GM12891 (cell line): ENCODE measurements at regions not wholly inside any gene's neighbourhood (a gene's known extent, or its start where the extent isn't known, plus 50 kb on each side); places are given as distances from the start of the nearest gene placed in this dataset.

Source experiments
- DNase-seq: peaks from one replicate; pipeline ENCODE4 v3.0.0; 2011; ENCODE audit warnings: low spot score; ENCODE audit not compliant: insufficient read length
- FAIRE-seq: peaks from 2 replicates; lab custom pipeline; 2011; peaks lifted over from hg19 to GRCh38; lab: Jason Lieb, UNC
- PAX5 ChIP-seq: IDR thresholded peaks from 2 replicates; pipeline ENCODE4 v1.6.1; 2011; ENCODE audit warnings: low read length, moderate library complexity, mild to moderate bottlenecking; ENCODE audit not compliant: insufficient read depth, severe bottlenecking
- POLR2A ChIP-seq: IDR thresholded peaks from 2 replicates; pipeline ENCODE4 v1.6.1; 2011; ENCODE audit warnings: low read depth, low read length, control low read depth
- POLR2AphosphoS5 ChIP-seq: IDR thresholded peaks from 2 replicates; pipeline ENCODE4 v1.6.1; 2011; ENCODE audit warnings: low read depth, low read length, control low read depth
- POU2F2 ChIP-seq: IDR thresholded peaks from 2 replicates; pipeline ENCODE4 v1.6.1; 2011; ENCODE audit warnings: low read depth, mild to moderate bottlenecking, control low read depth, low read length, moderate library complexity
- SPI1 ChIP-seq: IDR thresholded peaks from 2 replicates; pipeline ENCODE4 v1.6.1; 2011; ENCODE audit warnings: low read depth, low read length, control low read depth
- TAF1 ChIP-seq: IDR thresholded peaks from 2 replicates; pipeline ENCODE4 v1.6.1; 2011; ENCODE audit warnings: low read depth, low read length, control low read depth

GRCh38 chr13:34515201-34515600 lies 426.9 kb upstream of the NBEA start:
- DNase-seq (no peak), FAIRE-seq (no peak)
- TF ChIP-seq PAX5, result no peak
- no peak for TF ChIP-seq POLR2A
- no peak for TF ChIP-seq SPI1

- TF ChIP-seq POLR2AphosphoS5 (no peak), PAX5 (no peak), TAF1 (no peak), SPI1 (no peak), POU2F2 (no peak), POLR2A (no peak)
- DNase-seq (no peak), FAIRE-seq (no peak)
Observed at GRCh38 chr13:34521171-34521570, 420.9 kb upstream of the NBEA start.

GRCh38 chr13:34522808-34523207 lies 419.3 kb upstream of the NBEA start:
- DNase-seq (no peak), FAIRE-seq (no peak)
- TF ChIP-seq POLR2AphosphoS5 (no peak), POLR2A (no peak), TAF1 (no peak), PAX5 (no peak), SPI1 (no peak), POU2F2 (no peak)

GRCh38 chr13:34523406-34523805 lies 418.7 kb upstream of the NBEA start:
- FAIRE-seq (no peak), DNase-seq (no peak)
- TF ChIP-seq POLR2A (no peak), PAX5 (no peak)

- no peak for DNase-seq
- TF ChIP-seq PAX5 (no peak), TAF1 (no peak), POU2F2 (no peak)
- no peak for FAIRE-seq
Observed at GRCh38 chr13:34533941-34534340, 408.1 kb upstream of the NBEA start.

- TF ChIP-seq POU2F2 (no peak), POLR2AphosphoS5 (no peak), SPI1 (no peak), TAF1 (no peak)
- no peak for FAIRE-seq
- DNase-seq, result no peak
Observed at GRCh38 chr13:34542321-34542720, 399.7 kb upstream of the NBEA start.

GRCh38 chr13:34543836-34544235 lies 398.2 kb upstream of the NBEA start:
- FAIRE-seq, result no peak
- TF ChIP-seq POLR2AphosphoS5 (no peak), TAF1 (no peak), POU2F2 (no peak), SPI1 (no peak)
- DNase-seq, result no peak

GRCh38 chr13:34545461-34545860 lies 396.6 kb upstream of the NBEA start:
- DNase-seq, result no peak
- no peak for FAIRE-seq
- TF ChIP-seq SPI1 (no peak), POU2F2 (no peak), POLR2A (no peak), PAX5 (no peak), POLR2AphosphoS5 (no peak), TAF1 (no peak)

- TF ChIP-seq POU2F2 (no peak), PAX5 (no peak), POLR2A (no peak), POLR2AphosphoS5 (no peak), SPI1 (no peak), TAF1 (no peak)
- DNase-seq (no peak), FAIRE-seq (no peak)
Observed at GRCh38 chr13:34546344-34547250, 395.5 kb upstream of the NBEA start.

- TF ChIP-seq POLR2AphosphoS5 (no peak), POU2F2 (no peak), SPI1 (no peak), PAX5 (no peak), TAF1 (no peak), POLR2A (no peak)
- no peak for DNase-seq
- no peak for FAIRE-seq
Observed at GRCh38 chr13:34547929-34548328, 394.1 kb upstream of the NBEA start.
